ENCODE measurements at regions not wholly inside any gene's neighbourhood (a gene's known extent, or its start where the extent isn't known, plus 50 kb on each side); places are given as distances from the start of the nearest gene placed in this dataset.

GRCh38 chr2:107469437-107469995, 357.2 kb upstream of the RGPD4 start:
- peak; percentile 83 for DNase-seq (ENCODE audit: low spot score)
- H3K27me3 Mint-ChIP-seq (ENCODE audit: low read depth), result peaks cover 6% of the 10 kb centered on the region
- H3K4me3 Mint-ChIP-seq (ENCODE audit: unreplicated experiment), result no peak overlapping the region
- H3K27ac Mint-ChIP-seq (ENCODE audit: unreplicated experiment), result no peak overlapping the region
- H3K9me3 Mint-ChIP-seq (ENCODE audit: low read depth), result peaks cover 8% of the 10 kb centered on the region
- peaks cover 17% of the 10 kb centered on the region for H3K4me1 Mint-ChIP-seq (ENCODE audit: low read depth)
- TF ChIP-seq CTCF (IDR thresholded peaks at IDR 0.05), result no peak
- peaks cover 2% of the 10 kb centered on the region for H3K36me3 Mint-ChIP-seq (ENCODE audit: low read depth)

GRCh38 chr2:107473150-107473549, 353.5 kb upstream of the RGPD4 start:
- H3K4me1 Mint-ChIP-seq (ENCODE audit: low read depth), result no peaks in the 10 kb centered on the region

GRCh38 chr2:107475859-107476258, 350.8 kb upstream of the RGPD4 start:
- no peak overlapping the region for H3K27ac Mint-ChIP-seq (ENCODE audit: unreplicated experiment)
- no peaks in the 10 kb centered on the region for H3K4me1 Mint-ChIP-seq (ENCODE audit: low read depth)
- no peak for DNase-seq (ENCODE audit: low spot score)
- TF ChIP-seq CTCF (IDR thresholded peaks at IDR 0.05), result no peak
- peaks cover 16% of the 10 kb centered on the region for H3K9me3 Mint-ChIP-seq (ENCODE audit: low read depth)
- H3K27me3 Mint-ChIP-seq (ENCODE audit: low read depth), result peaks cover 3% of the 10 kb centered on the region
- H3K4me3 Mint-ChIP-seq (ENCODE audit: unreplicated experiment), result no peak overlapping the region
- peaks cover 5% of the 10 kb centered on the region for H3K36me3 Mint-ChIP-seq (ENCODE audit: low read depth)

More at GRCh38 chr2:107473150-107473549, 353.5 kb upstream of the RGPD4 start:
- Mint-ChIP-seq H3K27me3 (ENCODE audit: low read depth) (peaks cover 3% of the 10 kb centered on the region), H3K9me3 (ENCODE audit: low read depth) (peaks cover 15% of the 10 kb centered on the region), H3K36me3 (ENCODE audit: low read depth) (peaks cover 5% of the 10 kb centered on the region), H3K4me3 (ENCODE audit: unreplicated experiment) (no peak overlapping the region), H3K27ac (ENCODE audit: unreplicated experiment) (no peak overlapping the region)
- no peak for DNase-seq (ENCODE audit: low spot score)
- TF ChIP-seq CTCF (IDR thresholded peaks at IDR 0.05), result no peak

GRCh38 chr2:107502539-107502938, 324.2 kb upstream of the RGPD4 start:
- Mint-ChIP-seq H3K36me3 (ENCODE audit: low read depth) (peaks cover 2% of the 10 kb centered on the region), H3K4me1 (ENCODE audit: low read depth) (no peaks in the 10 kb centered on the region), H3K4me3 (ENCODE audit: unreplicated experiment) (no peak overlapping the region), H3K27ac (ENCODE audit: unreplicated experiment) (no peak overlapping the region), H3K27me3 (ENCODE audit: low read depth) (peaks cover 14% of the 10 kb centered on the region), H3K9me3 (ENCODE audit: low read depth) (peaks cover 4% of the 10 kb centered on the region)
- no peak for DNase-seq (ENCODE audit: low spot score)
- TF ChIP-seq CTCF (IDR thresholded peaks at IDR 0.05), result no peak

- Mint-ChIP-seq H3K4me1 (ENCODE audit: low read depth) (no peaks in the 10 kb centered on the region), H3K27ac (ENCODE audit: unreplicated experiment) (no peak overlapping the region), H3K4me3 (ENCODE audit: unreplicated experiment) (no peak overlapping the region), H3K9me3 (ENCODE audit: low read depth) (peaks cover 9% of the 10 kb centered on the region), H3K36me3 (ENCODE audit: low read depth) (no peaks in the 10 kb centered on the region), H3K27me3 (ENCODE audit: low read depth) (peaks cover 7% of the 10 kb centered on the region)
- DNase-seq (ENCODE audit: low spot score), result no peak
- no peak for TF ChIP-seq CTCF (IDR thresholded peaks at IDR 0.05)
These were observed 314.5 kb upstream of the RGPD4 start for GRCh38 chr2:107511970-107512789.
